ENCODE measurements at regions not wholly inside any gene's neighbourhood (a gene's known extent, or its start where the extent isn't known, plus 50 kb on each side); places are given as distances from the start of the nearest gene placed in this dataset.
"Not testable (repeated sequence)": the region's sequence is repeated elsewhere in the genome, so short reads cannot be mapped to it uniquely, and the experiment has no call there.

DNA sequence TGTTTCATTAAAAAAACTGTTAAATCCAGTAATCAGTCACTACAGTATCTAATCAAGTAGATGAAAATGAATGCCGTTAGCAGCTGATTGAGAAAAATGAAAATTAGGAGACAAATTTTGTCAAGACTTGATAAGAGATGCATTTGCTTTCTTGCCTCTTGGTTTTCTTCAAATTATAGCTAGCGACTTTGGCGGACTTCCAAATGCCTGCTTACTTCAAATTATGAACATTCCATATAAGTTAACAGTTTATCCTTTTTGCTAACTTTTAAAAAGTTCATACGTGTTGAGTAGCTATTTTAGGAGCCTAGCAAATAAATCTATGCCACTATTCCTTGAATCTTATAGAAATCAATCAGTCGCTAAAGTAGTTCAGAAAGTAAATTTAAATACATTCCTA is 58.8 kb downstream of the PPP4R3C start:
- no peak for DNase-seq

DNA sequence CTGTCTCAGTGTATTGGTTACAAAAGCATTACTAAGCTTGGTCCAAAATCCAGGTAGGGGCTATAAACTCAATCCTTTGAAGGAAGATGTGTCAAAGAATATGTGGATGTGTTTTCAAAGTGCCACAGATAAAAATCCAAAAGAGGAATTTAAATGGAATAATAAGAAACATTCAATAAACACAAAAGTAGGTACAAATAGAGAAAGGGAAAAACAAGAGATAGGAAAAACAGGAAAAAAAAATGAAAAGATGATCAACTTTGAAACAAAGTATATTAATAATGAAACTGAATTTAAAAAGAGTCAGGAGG is 64.0 kb downstream of the PPP4R3C start:
- DNase-seq = no peak

DNA sequence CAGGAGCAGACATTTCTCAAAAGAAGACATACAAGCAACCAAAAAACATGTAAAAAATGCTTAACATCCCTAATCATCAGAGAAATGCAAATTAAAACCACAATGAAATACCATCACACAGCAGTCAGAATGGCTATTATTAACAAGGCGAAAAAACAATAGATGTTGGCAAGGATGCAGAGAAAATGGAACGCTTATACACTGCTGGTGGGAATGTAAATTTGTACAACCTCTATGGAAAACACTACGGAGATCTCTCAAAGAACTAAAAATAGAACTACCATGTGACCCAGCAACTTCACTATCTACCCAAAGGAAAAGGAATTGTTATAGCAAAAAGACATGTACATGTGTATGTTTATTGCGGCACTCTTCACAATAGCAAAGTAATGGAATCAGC is 71.5 kb downstream of the PPP4R3C start:
- no peak for DNase-seq

DNA sequence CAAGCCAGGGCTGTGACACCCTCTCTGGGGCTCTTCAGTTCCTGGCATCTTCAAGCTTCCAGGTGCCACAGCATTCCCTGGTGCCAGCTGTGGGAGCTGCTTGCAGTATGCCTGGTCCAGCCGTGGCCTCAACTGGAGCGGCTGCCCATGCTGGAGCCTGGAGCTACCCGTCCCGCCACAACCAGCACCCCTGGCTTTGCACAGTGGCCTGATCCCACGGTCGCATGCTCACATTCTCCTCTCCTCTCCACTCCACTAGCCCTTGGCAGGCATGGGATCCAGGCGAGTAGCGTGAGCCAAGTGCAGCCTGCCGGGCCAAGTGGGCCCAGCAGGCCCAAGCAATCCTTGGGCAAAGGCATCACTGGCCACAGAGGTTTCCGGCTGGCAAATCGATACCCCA is 81.7 kb downstream of the PPP4R3C start:
- no peak for DNase-seq

DNA sequence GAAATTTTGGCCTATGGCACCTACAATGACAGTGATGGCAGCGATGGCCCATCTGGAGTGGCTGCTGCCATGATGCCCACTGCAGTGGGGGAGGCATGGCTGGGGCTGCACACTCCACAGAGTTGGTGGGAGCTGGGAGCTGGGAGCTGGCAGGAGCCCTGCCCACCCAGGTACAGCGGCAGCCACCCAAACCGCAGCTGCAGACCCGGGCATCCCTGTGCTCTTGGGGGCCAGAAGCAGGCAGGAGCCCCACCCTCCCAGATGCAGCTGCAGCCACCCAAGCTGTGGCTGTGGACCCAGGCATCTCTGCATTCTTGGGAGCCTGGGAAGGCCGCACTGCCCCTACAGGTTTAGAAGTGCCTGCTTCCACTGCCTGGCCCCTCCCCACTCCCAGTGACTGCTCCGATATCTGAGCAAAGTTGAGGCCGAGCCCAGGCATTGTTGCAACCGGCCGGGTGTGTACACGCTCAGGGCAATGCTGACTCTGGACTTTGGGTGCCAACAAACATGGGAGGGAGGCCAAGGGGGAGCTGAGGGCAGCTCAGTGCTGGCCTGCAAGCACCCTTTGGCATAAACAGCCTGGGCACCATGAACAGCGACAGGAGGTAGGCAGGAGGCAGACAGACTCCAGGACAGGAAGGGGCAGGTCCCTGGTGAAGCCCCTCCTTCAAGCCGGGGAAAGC is 82.8 kb downstream of the PPP4R3C start:
- DNase-seq = no peak

DNA sequence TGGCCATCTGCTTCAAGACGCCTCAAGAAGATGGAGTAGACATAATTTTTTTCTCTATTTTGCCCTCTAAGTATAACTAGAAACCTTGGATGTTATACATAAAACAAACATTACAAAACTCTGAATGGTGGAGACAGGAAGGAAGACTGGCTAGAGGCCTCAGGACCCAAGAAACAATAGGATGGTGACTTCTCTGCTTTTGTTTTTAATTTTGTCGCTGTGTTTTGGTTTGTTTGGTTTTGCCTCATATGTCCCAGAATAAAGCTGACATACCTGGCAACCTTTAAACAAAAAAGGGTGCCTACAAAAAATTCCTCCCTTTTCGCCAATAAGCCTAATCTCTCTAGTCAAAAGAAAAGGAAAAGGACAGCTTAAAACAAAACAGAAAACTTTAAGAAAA is 109.1 kb downstream of the PPP4R3C start:
- no peak for DNase-seq

DNA sequence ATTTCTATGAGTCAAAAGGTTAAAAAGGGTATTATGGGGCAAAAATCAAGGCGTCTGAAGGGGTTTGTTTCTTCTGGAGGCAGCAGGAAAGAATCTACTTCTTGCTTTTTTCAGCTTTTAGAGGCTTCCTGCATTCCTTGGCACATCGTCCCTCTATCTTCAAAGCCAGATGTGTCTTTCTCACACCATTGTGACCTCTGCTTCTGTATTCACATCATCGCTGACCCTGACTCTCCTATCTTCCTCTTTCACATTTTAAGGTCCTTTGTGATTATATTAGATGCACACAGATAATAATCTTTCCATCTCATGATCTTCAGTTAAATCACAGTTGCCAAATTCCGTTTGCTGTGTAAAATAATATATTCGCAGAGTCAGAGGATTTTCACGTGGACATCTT is 112.7 kb downstream of the PPP4R3C start:
- no peak for DNase-seq

DNA sequence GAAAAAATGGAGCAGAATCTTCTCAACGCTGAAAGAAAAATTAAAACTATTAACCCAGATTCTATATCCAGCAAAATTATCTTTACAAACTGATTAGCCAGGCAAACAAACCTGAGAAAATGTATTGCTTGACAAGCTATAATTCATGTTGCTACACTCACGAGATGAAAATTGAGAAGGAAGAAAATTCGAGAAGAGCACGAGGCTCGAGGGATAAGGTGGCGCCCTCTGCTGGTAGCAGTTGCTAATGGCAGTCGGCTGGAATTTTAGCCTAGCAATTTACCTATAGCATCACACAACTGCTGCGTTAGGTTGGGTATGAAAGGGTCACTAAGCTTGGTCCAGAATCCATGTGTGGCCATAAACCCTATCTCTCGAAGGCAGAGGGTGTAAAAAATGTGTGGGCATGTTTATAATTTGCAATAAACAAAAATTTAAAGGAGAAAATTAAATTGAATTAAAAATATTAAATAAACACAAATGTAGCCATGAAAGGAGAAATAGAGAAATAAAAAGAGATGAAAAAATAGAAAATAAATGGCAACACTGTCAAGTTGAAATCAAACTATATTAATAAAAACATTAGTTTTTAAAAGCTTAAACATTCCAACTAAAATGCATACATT is 126.6 kb downstream of the PPP4R3C start:
- peak; percentile 14 for DNase-seq

DNA sequence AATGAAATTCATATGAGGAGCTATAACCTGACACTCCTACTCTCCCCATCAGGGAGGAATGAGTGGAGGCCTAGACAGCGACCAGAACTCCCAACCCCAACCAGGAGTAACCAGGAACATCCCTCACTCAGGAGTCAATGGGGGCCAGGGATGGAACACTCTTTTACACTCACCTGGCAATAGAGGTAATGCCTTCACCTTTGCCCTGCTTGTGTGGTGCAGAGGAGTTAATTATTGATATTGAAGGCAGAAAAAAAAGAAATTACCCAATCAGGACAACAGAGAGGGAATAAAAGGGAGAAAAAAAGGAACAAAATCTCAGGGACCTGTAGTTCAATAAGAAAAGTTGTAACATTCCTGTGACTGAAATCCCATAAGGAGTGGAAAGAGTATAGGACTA is 141.5 kb downstream of the PPP4R3C start:
- DNase-seq = no peak

DNA sequence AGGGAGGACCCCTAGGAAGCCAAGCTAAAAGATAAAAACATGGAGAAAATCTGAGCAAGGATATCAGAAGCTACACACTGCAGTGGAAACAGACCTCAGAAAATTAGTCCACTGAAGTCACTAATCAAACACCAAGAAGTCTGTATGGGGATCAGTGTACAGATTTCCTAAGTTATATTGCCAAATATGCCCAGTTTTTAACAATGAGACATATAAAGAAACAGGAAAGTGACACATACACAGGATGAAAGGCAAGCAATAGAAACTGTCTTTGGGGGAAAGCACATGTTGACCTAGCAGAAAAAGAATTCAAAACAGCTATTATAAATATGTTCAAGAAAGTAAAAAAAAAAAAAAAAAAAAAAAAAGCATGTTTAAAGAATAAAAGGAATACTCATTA is 153.7 kb downstream of the PPP4R3C start:
- no peak for DNase-seq

DNA sequence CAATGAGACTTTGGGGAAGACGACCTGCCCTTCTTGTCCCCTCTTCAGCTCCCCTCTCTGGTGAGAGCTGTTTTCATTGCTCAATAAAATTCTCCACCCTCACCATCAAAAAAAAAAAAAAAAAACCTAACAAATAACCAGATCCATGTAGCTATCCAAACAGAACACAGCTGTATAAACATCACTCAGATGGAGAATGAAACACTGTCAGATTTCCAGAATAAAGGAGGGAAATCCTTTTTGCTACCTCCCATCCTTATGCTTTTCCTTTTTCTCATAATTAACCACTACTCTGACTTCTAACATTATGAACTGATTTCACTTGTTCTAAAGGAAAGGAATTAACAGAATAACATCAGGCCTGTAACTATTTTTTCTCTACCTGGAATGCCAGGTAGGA is 155.6 kb downstream of the PPP4R3C start:
- no peak for DNase-seq

DNA sequence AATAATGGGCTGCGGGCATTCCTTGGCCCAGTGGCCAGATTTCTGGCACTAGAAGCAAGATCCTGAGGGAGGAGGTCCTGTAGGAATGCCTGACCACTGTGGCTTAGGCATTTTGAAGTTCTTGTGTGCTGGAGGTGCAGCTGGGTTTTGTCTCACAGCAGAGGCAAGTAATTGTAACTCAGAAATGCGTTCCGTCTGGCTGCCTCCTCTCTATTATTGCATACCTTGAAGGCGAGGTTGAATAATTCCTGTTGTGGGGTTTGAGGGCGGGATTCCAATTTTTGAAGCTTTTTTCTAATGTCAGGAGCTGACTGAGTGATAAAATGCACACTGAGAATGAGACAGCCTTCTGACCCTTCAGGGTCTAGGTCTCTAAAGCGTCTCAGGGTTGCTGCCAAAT is 170.6 kb downstream of the PPP4R3C start:
- DNase-seq = not testable (repeated sequence)

DNA sequence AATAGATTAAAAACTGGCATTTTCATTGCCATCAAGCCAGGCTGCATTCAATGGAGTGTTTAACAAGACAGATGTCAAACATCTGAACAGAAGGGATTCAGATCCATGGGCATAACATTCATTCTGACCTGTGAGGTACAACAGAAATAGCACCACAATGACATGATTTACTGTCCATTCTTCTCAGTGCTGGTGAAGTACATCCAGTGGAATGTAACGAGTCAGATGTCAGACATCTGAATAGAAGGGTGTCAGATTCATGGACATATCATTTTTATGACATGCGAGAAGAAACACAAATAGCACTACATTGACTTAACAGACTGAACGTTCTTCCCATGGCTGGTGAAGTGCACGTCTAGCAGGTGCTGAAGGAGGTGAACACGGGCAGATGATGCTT is 186.4 kb downstream of the PPP4R3C start:
- DNase-seq = no peak

DNA sequence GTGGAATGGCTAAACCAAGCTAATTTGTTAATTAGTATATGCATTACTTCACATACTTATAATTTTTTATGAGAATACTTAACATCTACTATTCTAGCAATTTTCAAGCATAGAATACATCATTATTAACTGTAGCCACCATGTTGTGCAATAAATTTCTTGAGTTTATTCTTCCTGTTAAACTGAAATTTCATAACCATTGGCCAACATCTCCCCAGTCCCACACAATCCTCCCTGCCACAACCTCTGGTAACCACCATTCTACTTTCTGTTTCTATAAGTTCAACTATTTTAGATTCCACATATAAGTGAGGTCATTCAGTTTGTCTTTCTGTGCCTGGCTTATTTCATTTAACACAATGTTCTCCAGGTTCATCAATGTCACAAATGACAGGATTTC is 208.5 kb downstream of the PPP4R3C start:
- no peak for DNase-seq

DNA sequence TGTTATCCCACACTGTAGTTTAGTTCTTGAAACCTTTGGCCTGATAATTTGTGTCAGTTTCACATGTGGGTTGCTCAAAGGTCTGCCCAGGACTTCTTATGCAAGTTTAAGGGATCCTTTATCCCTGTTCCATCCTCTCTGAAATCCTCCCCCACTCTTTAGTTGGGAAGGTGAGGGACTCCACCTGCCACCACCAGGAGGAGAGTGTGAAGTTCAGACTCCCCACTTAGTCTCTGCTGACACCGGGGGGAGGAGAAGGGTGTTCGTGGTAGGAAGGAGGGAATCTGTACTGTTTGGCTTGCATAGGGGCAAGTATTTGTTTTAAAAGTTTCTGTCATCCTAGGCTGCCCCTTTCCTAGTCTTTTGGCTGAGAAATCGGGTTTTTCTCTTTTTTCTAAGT is 211.8 kb downstream of the PPP4R3C start:
- DNase-seq = no peak

DNA sequence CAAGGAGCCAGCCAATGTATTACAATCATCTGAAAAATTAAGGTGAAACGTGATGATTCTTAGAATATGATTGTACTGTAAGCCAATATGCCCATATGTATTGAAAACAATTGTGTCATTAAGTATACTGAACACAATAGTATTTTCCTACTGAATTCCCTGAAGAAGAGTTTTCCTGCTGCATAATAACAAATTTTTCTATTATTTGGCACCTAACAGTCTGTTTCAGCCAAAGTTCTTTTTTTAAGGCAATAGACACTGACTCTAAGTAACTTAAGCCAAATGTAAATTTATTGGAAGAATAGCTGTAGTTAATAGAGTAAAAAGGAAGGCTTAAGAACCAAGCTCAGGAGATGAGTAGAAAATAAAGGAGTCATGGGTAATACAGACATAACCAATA is 220.6 kb downstream of the PPP4R3C start:
- no peak for DNase-seq

DNA sequence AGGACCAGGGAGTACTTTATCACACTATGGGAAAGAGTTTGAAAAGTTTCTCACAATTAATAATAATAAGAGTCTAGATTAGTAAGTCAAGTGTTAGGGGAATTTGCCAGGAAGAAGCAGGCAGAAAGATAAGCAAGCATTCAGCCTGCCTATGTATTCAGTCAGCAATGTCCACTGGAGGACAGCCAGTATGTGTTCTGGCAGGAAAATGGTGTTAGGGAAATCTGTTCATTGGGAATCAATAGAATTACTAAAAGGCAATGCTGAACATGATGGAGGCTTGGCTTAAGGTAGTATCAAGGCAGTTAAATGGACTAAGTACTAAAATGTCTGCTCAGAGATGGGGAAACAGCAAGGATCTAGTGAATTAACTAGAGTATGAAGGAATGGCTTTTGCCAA is 221.2 kb downstream of the PPP4R3C start:
- no peak for DNase-seq

DNA sequence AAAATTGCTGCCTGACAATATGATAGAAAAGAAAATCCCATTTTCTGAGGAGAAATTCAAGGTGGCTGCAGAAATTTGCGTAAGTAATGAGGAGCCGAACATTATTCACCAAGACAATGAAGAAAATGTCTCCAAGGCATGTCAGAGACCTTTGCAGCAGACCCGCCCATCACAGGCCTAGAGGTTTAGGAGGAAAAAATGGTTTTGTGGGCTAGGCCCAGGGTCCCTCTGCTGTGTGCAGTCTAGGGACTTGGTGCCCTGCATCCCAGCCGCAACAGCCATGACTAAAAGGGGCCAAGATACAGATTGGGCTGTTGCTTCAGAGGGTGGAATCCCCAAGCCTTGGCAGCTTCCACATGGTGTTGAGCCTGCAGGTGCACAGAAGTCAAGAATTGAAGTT is 223.1 kb downstream of the PPP4R3C start:
- DNase-seq = not testable (repeated sequence)

DNA sequence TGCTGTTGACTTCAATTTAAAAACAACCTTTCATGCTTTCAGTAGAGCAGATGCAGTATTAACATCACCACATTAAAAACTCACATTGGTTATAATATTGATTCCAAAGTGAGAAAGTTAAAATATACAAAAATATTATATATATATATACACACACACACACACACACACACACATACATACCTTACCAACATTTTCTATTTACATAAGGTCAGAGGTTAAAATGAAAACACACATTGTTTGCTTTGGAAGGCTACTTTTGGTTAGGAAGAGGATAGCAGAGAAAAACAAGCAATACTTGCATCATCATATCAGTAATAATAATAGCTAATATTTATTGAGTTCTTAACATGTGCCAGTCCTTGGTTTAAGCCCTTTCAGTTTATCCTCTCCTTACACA is 226.5 kb downstream of the PPP4R3C start:
- no peak for DNase-seq

DNA sequence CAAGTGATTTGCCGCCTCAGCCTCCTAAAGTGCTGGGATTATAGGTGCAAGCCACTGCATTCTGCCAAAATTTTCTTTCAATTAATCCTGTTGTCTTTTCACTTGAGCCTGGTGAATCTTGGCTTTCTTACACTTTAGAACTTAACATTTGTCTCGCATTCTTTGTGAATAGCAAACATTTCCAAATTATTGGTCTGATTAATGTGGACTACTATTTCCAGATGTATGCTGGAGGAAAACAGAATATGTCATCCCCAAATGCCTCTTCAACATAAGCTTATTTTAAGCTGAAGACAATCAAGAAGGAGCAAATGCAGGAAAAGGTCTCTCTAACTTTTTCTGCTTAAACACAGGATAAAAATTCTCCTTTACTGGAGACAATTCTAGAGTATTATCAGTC is 233.4 kb downstream of the PPP4R3C start:
- DNase-seq = no peak

DNA sequence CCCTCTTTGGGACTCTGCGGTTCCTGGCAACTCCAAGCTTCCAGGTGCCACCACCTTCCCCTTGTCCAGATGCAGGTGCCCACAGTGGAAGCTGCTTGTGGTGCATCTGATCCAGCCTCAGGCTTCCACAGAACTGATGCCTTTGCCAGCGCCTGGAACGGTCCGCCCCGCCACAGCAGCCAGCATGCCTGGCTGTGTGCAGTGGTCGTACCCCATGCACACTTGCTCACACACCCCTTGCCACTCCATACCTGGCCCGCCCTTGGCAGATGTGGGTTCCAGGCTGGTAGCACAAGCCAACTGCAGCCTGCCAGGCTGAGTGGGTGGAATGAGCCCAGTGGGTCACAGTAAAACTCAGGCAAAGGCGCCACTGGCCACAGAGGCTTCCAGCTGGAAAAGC is 240.5 kb downstream of the PPP4R3C start:
- DNase-seq = no peak

DNA sequence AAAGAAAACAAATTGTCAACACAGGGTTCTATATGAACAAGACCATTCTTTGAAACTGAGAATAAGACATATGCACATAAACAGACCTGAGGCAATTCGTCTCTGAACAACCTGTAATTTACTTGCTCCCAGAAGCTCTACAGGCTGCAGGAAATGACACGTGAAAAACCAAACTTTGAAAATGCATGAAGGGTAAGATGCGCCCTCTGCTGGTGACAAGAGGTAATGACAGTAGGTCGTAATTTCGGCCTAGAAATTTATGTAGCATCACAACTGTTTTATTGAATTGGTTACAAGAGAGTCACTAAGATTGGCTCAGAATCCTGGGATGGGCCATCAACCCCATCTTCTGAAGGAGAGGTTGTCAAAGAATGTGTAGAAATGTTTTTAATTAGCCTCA is 276.5 kb downstream of the PPP4R3C start:
- DNase-seq = peak; percentile 10

DNA sequence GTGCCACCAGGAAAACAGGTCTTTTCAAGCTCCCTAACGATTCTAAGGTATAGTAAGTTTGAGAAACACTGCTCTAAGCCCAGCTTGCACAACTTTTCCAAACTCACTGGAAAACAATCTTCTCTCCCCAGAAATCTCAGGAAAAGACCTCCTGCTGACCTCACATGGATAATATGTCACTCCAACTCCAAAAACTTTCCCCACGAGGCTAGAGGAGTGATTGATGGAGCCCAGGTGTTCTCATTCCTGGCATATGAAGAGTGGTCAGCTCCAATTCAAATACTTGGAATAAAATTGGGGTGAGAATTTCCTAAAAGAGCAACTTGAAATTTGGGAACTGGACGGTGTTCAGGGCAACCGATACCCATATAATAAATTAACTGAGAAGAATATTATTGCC is 299.9 kb downstream of the PPP4R3C start:
- no peak for DNase-seq

DNA sequence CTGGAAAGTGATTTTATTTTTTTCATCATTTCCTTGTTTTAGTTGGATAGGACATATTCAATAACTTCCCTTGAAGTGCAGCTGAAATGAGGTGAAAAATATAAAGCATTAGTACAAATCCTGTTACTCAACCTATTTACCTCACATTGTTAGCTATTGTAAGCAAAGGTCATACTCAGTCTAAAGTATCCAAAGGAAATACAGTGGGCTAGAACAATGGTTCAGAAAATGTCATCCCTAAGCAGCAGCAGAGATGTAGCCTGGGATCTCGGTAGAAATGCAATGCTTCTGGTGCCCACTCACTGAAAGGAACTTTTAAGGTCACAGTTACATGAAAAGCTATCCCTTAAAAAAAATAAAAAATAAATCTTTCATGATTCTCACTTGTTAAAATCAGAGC is 300.6 kb downstream of the PPP4R3C start:
- DNase-seq = no peak

DNA sequence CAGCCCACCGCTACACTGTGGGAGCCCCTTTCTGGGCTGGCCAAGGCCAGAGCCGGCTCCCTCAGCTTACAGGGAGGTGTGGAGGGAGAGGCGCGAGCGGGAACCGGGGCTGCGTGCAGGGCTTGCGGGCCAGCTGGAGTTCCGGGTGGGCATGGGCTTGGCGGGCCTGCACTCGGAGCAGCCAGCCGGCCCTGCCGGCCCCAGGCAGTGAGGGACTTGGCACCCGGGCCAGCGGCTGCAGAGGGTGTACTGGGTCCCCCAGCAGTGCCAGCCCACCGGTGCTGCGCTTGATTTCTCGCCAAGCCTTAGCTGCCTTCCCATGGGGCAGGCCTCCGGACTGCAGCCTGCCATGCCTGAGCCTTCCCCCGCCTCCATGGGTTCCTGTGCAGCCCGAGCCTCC is 306.2 kb downstream of the PPP4R3C start:
- DNase-seq = not testable (repeated sequence)

Measured in stimulated activated CD4-positive, alpha-beta T cell treated with anti-CD3 and anti-CD28 coated beads, Interleukin-15, amount 100 ng/mL, for 24 hours (primary cell).